ENCODE measurements at regions not wholly inside any gene's neighbourhood (a gene's known extent, or its start where the extent isn't known, plus 50 kb on each side); places are given as distances from the start of the nearest gene placed in this dataset.

DNA sequence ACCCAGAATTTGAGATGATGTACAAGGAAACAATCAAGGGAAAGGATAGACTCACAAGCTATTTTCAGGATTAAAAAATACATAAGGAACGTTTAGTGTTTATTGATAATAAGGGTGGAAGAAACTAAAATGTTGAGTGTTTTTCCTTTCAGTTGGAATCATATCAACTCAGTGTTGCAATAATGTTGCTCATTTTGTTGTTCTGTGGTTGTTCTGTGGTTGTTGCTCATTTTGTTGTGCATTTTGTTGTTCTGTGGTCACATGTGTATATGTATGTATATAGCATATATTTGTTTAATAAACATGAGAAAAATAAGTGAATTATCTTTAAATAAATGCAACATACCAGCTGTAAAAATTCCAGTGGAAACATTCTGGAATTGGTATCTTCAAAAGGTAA lies 262.4 kb upstream of the SPRY2 start:
- no peak for DNase-seq (ENCODE audit: low read depth in 1 of 2, low spot score in 2 of 2)
- Histone ChIP-seq H3K9me3 (replicated peaks) (no peaks in the 10 kb centered on the region), H3K27me3 (replicated peaks) (no peaks in the 10 kb centered on the region), H3K27ac (no peak overlapping the region), H3K4me3 (no peak overlapping the region), H3K36me3 (no peaks in the 10 kb centered on the region), H3K4me1 (replicated peaks) (no peaks in the 10 kb centered on the region)

DNA sequence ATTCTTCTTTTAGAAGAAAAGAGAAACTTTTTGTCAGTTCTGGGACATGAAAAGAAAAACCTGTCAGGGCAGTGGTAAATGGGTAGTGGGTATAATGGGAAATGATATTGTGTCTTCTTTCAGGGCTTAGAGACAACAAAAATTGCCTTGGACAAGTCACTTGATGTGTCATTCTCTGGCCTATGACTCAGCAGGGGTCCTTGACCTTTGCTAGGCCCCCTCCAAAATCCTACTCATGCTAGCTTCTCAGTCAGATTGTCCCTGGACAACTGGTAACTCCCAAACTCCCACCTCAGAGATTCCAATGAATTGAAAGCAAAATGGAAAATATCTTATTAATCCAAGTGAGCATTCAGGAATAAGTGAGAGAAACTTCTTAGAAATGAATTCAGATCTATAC lies 258.8 kb upstream of the SPRY2 start:
- Histone ChIP-seq H3K4me3 (no peak overlapping the region), H3K36me3 (no peaks in the 10 kb centered on the region), H3K27me3 (replicated peaks) (no peaks in the 10 kb centered on the region), H3K4me1 (replicated peaks) (no peaks in the 10 kb centered on the region), H3K9me3 (replicated peaks) (no peaks in the 10 kb centered on the region), H3K27ac (no peak overlapping the region)
- DNase-seq (ENCODE audit: low read depth in 1 of 2, low spot score in 2 of 2): no peak

DNA sequence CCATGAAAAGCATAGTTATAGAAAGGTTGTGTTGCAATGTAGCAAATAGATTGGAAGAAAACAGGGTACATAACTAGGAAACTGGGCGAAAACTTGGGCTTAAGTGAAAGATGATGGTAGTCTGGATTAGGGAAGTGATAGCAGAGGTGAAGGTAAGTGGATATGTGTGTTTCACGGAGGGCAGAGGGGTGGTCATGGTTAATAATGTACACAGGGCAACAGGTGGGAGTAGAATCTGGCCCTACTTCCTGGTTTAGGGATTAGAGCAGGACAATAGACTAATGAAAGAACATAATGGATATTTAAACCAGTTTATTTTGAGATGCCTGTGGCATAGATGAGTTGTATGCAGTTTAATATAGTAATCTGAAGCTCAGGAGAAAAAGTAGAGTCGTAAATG lies 257.3 kb upstream of the SPRY2 start:
- Histone ChIP-seq H3K27ac (no peak overlapping the region), H3K36me3 (no peaks in the 10 kb centered on the region), H3K9me3 (replicated peaks) (no peaks in the 10 kb centered on the region), H3K27me3 (replicated peaks) (no peaks in the 10 kb centered on the region), H3K4me3 (no peak overlapping the region), H3K4me1 (replicated peaks) (no peaks in the 10 kb centered on the region)
- no peak for DNase-seq (ENCODE audit: low read depth in 1 of 2, low spot score in 2 of 2)

DNA sequence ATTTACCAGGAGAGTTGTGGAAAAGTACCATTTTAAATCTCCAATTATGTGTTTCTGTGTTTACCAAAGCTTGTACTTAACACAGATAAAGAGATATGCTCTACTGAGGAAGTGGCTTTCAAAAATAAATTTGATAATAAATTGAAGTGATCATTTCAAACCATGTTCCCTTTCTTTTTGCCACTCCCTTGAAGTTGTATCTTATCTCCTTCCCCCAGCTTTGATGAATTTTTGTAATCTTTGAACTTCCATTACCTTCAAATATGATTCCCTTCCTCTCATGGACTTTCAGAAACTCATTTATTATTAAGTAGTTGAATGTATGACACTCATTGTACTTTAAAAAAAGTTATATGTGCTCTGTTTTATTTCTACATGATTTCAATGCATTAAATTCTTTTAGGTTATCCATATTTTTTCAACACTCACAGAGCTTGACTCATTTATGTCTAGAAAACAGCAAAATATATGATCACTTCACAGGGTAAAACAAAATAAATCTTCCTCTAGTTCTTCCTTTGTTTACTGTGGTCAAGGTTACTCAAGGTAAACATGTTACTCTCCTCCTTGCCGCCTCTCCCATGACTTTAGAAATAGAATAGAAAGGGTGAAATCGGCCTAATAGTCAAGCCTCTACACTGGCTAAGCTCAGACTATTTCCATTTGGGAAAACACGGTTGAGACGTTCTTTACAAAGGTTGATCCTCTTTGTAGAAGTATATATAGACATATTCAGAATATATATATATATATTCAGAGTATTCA lies 251.2 kb upstream of the SPRY2 start:
- Histone ChIP-seq H3K27ac (no peak overlapping the region), H3K27me3 (replicated peaks) (no peaks in the 10 kb centered on the region), H3K4me3 (no peak overlapping the region), H3K9me3 (replicated peaks) (no peaks in the 10 kb centered on the region), H3K36me3 (no peaks in the 10 kb centered on the region), H3K4me1 (replicated peaks) (no peaks in the 10 kb centered on the region)
- no peak for DNase-seq (ENCODE audit: low read depth in 1 of 2, low spot score in 2 of 2)

DNA sequence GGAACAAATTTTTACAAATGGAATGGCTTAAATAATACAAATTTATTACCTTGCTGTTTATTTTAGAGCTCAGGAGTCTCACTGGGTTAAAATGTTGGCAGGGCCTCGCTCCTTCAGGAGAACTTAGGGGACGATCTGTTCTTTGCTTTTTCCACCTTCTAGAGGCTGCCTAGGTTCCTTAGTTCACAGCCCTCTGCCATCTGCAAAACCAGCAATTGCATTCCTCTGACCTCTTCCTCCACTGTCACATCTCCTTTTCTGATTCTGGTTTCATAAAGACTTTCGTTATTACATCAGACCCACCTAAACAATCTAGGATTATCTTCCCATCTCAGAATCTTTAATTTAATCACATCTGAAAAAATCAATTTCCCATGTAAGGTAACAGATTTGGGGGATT lies 249.6 kb upstream of the SPRY2 start:
- no peak overlapping the region for H3K4me3 ChIP-seq
- DNase-seq (ENCODE audit: low read depth in 1 of 2, low spot score in 2 of 2): no peak
- H3K27ac ChIP-seq: no peak overlapping the region
- no peaks in the 10 kb centered on the region for H3K9me3 ChIP-seq (replicated peaks)
- H3K27me3 ChIP-seq (replicated peaks): no peaks in the 10 kb centered on the region
- H3K36me3 ChIP-seq: no peaks in the 10 kb centered on the region
- H3K4me1 ChIP-seq (replicated peaks): no peaks in the 10 kb centered on the region

DNA sequence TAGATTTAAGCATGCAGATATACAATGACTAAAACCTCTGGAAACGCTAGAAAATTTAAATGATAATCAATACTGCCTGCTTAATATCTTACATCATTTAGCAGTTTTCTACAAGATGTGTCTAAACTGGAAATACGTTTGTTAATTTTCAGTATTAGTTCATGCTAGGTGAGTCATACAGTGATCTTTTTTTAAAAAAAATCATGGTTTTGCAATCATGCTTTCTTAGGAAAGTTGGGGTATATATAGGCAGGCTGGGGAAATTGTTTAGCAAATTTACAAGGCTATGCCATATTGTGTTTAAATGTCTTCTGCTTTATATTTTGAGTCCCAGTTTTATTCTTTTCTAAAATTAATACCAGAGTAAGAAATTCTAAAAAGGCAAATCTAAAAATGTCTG lies 245.4 kb upstream of the SPRY2 start:
- Histone ChIP-seq H3K27me3 (replicated peaks) (no peaks in the 10 kb centered on the region), H3K27ac (no peak overlapping the region), H3K36me3 (no peaks in the 10 kb centered on the region), H3K4me3 (no peak overlapping the region), H3K4me1 (replicated peaks) (no peaks in the 10 kb centered on the region), H3K9me3 (replicated peaks) (0 out of 2 replicates have a peak, but pooled peaks cover 2% of the 10 kb centered on the region)
- DNase-seq (ENCODE audit: low read depth in 1 of 2, low spot score in 2 of 2): no peak

DNA sequence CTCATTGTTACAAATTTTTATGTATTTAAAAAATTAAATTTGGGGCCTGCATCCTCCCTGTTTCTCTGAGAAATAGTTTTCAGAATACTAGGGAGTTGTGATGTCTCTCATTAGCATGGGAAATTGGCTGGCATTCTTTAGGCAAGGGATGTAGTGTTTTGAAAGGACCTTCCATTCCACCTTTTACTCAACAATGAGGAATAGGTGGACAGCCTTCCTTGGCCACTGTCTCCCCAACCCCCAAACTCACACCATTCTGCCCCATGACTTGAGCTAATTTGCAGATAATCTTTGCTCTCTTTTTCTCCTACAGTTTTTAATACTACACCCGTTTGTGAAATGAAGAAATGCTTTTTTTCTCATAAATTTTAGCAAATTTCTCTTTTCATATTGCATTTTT lies 244.6 kb upstream of the SPRY2 start:
- Histone ChIP-seq H3K4me3 (no peak overlapping the region), H3K9me3 (replicated peaks) (0 out of 2 replicates have a peak, but pooled peaks cover 2% of the 10 kb centered on the region), H3K27me3 (replicated peaks) (no peaks in the 10 kb centered on the region), H3K36me3 (no peaks in the 10 kb centered on the region), H3K27ac (no peak overlapping the region), H3K4me1 (replicated peaks) (no peaks in the 10 kb centered on the region)
- DNase-seq (ENCODE audit: low read depth in 1 of 2, low spot score in 2 of 2): no peak

DNA sequence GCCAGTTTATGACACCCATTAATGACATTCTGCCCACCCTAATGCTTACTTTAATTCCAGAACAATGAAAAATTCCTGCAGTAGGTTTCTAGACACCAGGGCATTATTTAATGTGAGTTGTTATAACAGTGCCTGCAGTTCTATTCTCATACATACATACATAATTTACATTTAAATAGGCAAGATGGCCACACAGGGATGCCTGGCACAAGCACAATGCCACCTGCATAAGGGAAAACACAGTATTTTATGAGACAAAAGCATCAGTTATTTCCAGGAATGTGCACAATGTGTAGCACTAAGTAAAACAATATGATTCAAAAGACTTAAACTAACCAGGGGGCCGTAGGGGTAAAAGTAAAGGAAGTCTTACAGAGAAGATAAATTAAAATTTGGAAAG lies 243.9 kb upstream of the SPRY2 start:
- Histone ChIP-seq H3K4me1 (replicated peaks) (no peaks in the 10 kb centered on the region), H3K36me3 (no peaks in the 10 kb centered on the region), H3K27me3 (replicated peaks) (no peaks in the 10 kb centered on the region), H3K9me3 (replicated peaks) (0 out of 2 replicates have a peak, but pooled peaks cover 2% of the 10 kb centered on the region), H3K4me3 (no peak overlapping the region), H3K27ac (no peak overlapping the region)
- no peak for DNase-seq (ENCODE audit: low read depth in 1 of 2, low spot score in 2 of 2)

DNA sequence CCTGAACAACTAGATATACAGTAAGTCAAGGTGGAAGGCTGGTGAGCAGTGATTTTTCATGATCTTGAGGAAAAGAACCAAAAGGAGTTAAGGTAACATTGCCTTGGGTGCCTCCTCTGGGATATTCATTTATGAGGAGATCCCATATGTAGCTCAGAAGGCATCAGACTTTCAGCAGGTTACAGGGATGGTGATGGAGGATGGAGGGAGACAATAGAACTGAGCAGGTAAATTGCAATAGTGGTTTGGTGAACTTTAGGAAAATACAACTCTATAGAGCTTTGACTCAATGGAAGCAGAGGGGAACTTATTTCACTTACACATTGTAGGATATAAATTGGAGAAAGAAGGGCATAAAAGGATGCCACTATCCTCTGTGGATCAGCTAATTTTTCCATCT lies 243.4 kb upstream of the SPRY2 start:
- H3K4me1 ChIP-seq (replicated peaks): no peaks in the 10 kb centered on the region

DNA sequence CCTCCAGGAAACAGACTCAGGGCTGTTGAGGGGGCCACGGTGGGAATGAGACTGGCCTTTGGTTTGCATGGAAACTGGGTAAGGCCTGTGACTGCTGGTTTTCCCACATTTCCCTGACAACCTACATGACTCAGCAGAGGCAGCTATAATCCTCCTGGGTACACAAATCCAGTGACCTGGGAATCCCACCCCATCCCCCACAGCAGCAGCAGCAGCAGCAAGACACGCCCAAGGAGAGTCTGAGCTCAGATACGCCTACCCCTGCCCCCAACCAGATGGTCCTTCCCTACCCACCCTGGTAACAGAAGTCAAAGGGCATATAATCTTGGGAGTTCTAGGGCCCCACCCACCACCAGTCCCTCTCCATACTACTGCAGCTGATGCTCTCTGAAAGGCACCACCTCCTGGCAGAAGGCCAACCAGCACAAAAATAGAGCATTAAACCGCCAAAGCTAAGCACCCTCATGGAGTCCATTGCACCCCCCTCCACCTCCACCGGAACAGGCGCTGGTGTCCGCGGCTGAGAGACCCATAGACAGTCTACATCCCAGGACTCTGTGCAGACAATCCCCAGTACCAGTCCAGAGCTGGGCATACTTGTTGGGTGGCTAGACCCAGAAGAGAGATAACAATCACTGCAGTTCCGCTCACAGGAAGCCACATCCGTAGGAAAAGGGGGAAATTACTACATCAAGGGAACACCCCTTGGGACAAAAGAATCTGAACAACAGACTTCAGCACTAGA lies 237.2 kb upstream of the SPRY2 start:
- H3K27me3 ChIP-seq (replicated peaks): no peaks in the 10 kb centered on the region
- H3K4me1 ChIP-seq (replicated peaks): no peaks in the 10 kb centered on the region
- H3K9me3 ChIP-seq (replicated peaks): 0 out of 2 replicates have a peak, but pooled peaks cover 2% of the 10 kb centered on the region
- H3K27ac ChIP-seq: no peak overlapping the region
- no peaks in the 10 kb centered on the region for H3K36me3 ChIP-seq
- H3K4me3 ChIP-seq: no peak overlapping the region
- DNase-seq (ENCODE audit: low read depth in 1 of 2, low spot score in 2 of 2): no peak

More for the DNA sequence above, 243.4 kb upstream of the SPRY2 start:
- Histone ChIP-seq H3K9me3 (replicated peaks) (0 out of 2 replicates have a peak, but pooled peaks cover 2% of the 10 kb centered on the region), H3K27ac (no peak overlapping the region), H3K4me3 (no peak overlapping the region), H3K36me3 (no peaks in the 10 kb centered on the region), H3K27me3 (replicated peaks) (no peaks in the 10 kb centered on the region)
- DNase-seq (ENCODE audit: low read depth in 1 of 2, low spot score in 2 of 2): no peak

DNA sequence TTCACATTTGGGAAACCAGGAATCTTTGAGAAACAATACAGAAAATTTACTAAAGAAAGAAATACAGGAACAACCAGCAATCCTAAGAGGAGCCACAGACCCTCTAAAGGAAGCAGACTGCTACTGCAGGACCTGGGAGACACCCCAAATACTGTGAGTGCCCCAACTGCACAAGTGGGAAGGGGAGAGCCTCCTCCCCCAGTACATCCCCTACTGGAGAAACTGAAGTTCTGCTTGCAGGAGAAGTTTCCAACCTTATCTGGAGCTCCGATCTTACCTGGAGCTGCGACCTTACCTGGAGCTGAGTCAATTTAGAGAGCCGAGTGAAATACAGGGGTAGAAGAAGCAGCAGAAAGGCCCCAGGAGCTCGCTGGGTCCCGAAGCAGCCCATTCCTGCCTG lies 236.4 kb upstream of the SPRY2 start:
- Histone ChIP-seq H3K4me1 (replicated peaks) (no peaks in the 10 kb centered on the region), H3K9me3 (replicated peaks) (0 out of 2 replicates have a peak, but pooled peaks cover 2% of the 10 kb centered on the region), H3K27ac (no peak overlapping the region), H3K4me3 (no peak overlapping the region), H3K36me3 (no peaks in the 10 kb centered on the region), H3K27me3 (replicated peaks) (no peaks in the 10 kb centered on the region)
- no peak for DNase-seq (ENCODE audit: low read depth in 1 of 2, low spot score in 2 of 2)

DNA sequence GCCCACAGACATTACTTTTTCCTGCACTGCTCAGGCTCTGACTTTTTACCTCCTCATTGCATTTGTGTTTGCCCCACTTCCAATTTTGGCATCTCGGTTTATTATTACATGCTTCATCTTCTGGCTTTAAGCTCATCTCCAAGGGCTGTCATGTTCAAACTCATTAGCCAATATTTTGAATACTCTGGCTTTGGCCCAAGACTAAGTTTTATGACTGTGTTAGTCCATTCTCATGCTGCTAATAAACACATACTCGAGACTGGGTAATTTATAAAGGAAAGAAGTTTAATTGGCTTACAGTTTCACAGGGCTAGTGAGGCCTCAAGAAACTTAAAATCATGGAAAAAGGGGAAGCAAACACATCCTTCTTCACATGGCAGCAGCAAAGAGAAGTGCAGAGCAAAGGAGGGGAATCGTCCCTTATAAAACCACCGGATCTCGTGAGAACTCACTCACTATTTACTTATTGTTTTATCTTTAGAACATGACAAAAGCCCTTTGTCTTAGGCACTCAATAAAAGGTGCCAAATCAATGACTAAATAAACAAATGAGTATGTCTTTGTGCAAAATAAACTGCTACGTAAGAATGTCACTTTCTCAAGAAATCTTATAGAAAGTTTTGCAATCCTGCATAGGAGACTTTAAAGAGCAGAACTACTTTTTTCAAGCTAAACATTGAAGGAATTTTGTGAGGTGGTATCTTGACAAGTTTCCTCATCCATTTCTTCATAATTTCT lies 233.4 kb upstream of the SPRY2 start:
- Histone ChIP-seq H3K4me3 (no peak overlapping the region), H3K27ac (no peak overlapping the region), H3K27me3 (replicated peaks) (no peaks in the 10 kb centered on the region), H3K4me1 (replicated peaks) (no peaks in the 10 kb centered on the region), H3K9me3 (replicated peaks) (no peaks in the 10 kb centered on the region), H3K36me3 (no peaks in the 10 kb centered on the region)
- DNase-seq (ENCODE audit: low read depth in 1 of 2, low spot score in 2 of 2): no peak

DNA sequence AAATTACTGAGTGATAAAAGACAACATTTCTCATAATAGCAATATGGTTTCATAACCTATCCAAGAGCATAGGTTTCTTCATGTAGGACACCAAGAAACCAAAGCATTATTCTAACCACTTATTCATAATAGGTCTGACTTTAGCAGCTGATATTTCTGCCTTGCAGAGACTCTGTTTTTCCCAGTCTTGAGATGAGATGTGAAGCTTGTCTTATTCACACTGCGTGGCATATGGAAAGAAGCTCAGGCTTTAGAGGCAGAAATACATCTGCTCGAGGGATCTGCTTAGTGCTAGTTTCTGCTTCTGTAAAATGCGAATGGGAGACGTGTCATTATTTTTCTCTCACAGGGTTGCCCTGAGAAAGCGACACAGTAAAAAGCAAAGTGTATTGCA lies 232.0 kb upstream of the SPRY2 start:
- Histone ChIP-seq H3K4me1 (replicated peaks) (no peaks in the 10 kb centered on the region), H3K4me3 (no peak overlapping the region), H3K27me3 (replicated peaks) (no peaks in the 10 kb centered on the region), H3K9me3 (replicated peaks) (no peaks in the 10 kb centered on the region), H3K36me3 (no peaks in the 10 kb centered on the region), H3K27ac (no peak overlapping the region)
- DNase-seq (ENCODE audit: low read depth in 1 of 2, low spot score in 2 of 2): no peak
